PC-3 (cell line): ENCODE measurements at regions not wholly inside any gene's neighbourhood (a gene's known extent, or its start where the extent isn't known, plus 50 kb on each side); places are given as distances from the start of the nearest gene placed in this dataset.

Source experiments
- ATAC-seq: fragments of 200-7000 bp; cut with Tn5 transposase; 2 replicates; pipeline ENCODE4 v1.9.1; 2020; ENCODE audit warnings: mild to moderate bottlenecking, moderate library complexity
- BruUV-seq: library from RNA; stranded (reverse); fragments of 400-500 nt; replicated peaks from 2 replicates; lab custom pipeline; 2021; lab: Mats Ljungman, UMichigan
- CTCF ChIA-PET: fragments of 300-600 bp; sonication (Branson Sonifier 250); formaldehyde crosslinking; loops from one replicate; lab custom pipeline; 2022; ENCODE audit warnings: antibody characterized with exemption; lab: Charles Lee
- POLR2A ChIA-PET: fragments of 300-600 bp; sonication (Branson Sonifier 250); formaldehyde crosslinking; loops from one replicate; lab custom pipeline; 2022; ENCODE audit warnings: antibody characterized with exemption; ENCODE audit not compliant: unreplicated experiment; lab: Charles Lee
- DNase-seq: peaks from one replicate; pipeline ENCODE4 v3.0.0-alpha.2; 2015
- H2AFZ ChIP-seq: fragments of 300-600 bp; sonication (generic); 2 replicates; pipeline ENCODE4 v1.6.0; 2016; ENCODE audit warnings: antibody characterized with exemption, low read length
- H3F3A ChIP-seq: fragments of 300-600 bp; sonication (generic); one replicate; pipeline ENCODE4 v1.6.0; 2017; ENCODE audit warnings: antibody characterized with exemption, low read length, control low read depth, mild to moderate bottlenecking; ENCODE audit not compliant: unreplicated experiment
- H3K27ac ChIP-seq: fragments of 300-600 bp; sonication (generic); 2 replicates; pipeline ENCODE4 v1.5.1; 2016; ENCODE audit warnings: mild to moderate bottlenecking, low read length
- H3K27me3 ChIP-seq: fragments of 300-600 bp; sonication (generic); 2 replicates; pipeline ENCODE4 v1.6.1; 2016; ENCODE audit warnings: low read length, mixed read lengths
- H3K36me3 ChIP-seq: fragments of 300-600 bp; sonication (generic); 2 replicates; pipeline ENCODE4 v1.6.1; 2016; ENCODE audit warnings: low read depth, mixed run types, low read length, mixed read lengths
- H3K4me1 ChIP-seq: fragments of 300-600 bp; sonication (generic); 2 replicates; pipeline ENCODE4 v1.5.1; 2016; ENCODE audit warnings: low read length; ENCODE audit not compliant: insufficient read depth
- H3K4me2 ChIP-seq: fragments of 300-600 bp; sonication (generic); 2 replicates; pipeline ENCODE4 v1.6.0; 2016; ENCODE audit warnings: low read length
- H3K4me3 ChIP-seq: fragments of 300-600 bp; sonication (generic); 2 replicates; pipeline ENCODE4 v1.5.1; 2016; ENCODE audit warnings: mild to moderate bottlenecking, low read length, mixed read lengths
- H3K79me2 ChIP-seq: fragments of 300-600 bp; sonication (generic); 2 replicates; pipeline ENCODE4 v1.6.1; 2017; ENCODE audit warnings: low read length, mixed read lengths
- H3K9ac ChIP-seq: fragments of 300-600 bp; sonication (generic); 2 replicates; pipeline ENCODE4 v1.6.0; 2016; ENCODE audit warnings: mild to moderate bottlenecking, low read length
- H3K9me2 ChIP-seq: fragments of 300-600 bp; sonication (generic); replicated peaks from 2 replicates; pipeline ENCODE4 v1.6.1; 2016; ENCODE audit warnings: mixed run types, low read length, mixed read lengths
- H3K9me3 ChIP-seq: fragments of 300-600 bp; sonication (generic); 2 replicates; pipeline ENCODE4 v1.6.1; 2016; ENCODE audit warnings: low read length, mixed read lengths
- H4K20me1 ChIP-seq: fragments of 300-600 bp; sonication (generic); 2 replicates; pipeline ENCODE4 v1.6.1; 2016; ENCODE audit warnings: low read length, mixed read lengths
- CTCF ChIP-seq: fragments of 300-600 bp; sonication (generic); conservative IDR thresholded peaks from 2 replicates; pipeline ENCODE4 v1.5.1; 2017; ENCODE audit warnings: antibody characterized with exemption, low read depth, mild to moderate bottlenecking, low read length
- EZH2 ChIP-seq: fragments of 300-600 bp; sonication (generic); IDR thresholded peaks from one replicate; pipeline ENCODE4 v1.6.1; 2017; ENCODE audit warnings: antibody characterized with exemption, mild to moderate bottlenecking, low read length; ENCODE audit not compliant: unreplicated experiment
- EZH2phosphoT487 ChIP-seq: fragments of 300-600 bp; sonication (generic); IDR thresholded peaks from 2 replicates; pipeline ENCODE4 v1.6.1; 2018; ENCODE audit warnings: mild to moderate bottlenecking, antibody characterized with exemption, low read length, borderline replicate concordance
- intact Hi-C: fragments of 100-400 bp; cut with micrococcal nuclease; formaldehyde crosslinking; loops from 2 replicates; pipeline ENCODE4 v1.9.0; 2023

DNA sequence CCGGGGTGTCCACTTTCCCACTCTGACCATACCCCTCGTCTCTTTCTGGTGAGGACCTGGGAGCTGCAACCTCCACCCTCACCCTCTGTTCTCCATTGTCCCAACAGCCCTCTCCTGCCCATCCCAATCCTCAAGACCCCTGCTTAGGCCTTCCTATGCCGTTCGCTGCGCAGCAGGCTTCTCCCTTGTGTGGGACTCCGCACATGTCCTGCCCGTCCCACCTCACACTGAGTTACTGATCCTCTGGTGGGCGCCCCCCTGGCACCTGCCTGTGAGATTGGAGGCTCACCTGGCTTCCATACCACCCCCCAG, 119.5 kb upstream of the SNTG2 start:
- ATAC-seq (no peak), DNase-seq (no peak)
- ChIA-PET POLR2A (no interaction called here), CTCF (no interaction called here)
- Histone ChIP-seq H3K36me3 (no peaks in the 10 kb centered on the region), H3K27ac (no peak overlapping the region), H3K79me2 (no peaks in the 10 kb centered on the region), H3K9me2 (no peaks in the 10 kb centered on the region), H3K4me3 (no peak overlapping the region), H4K20me1 (no peaks in the 10 kb centered on the region), H3K9ac (no peak overlapping the region), H3K4me1 (no peaks in the 10 kb centered on the region), H2AFZ (no peak overlapping the region), H3K4me2 (no peak overlapping the region), H3F3A (no peaks in the 10 kb centered on the region), H3K27me3 (peaks cover 69% of the 10 kb centered on the region), H3K9me3 (no peaks in the 10 kb centered on the region)
- TF ChIP-seq CTCF (no peak), EZH2 (no peak), EZH2phosphoT487 (no peak)
- intact Hi-C loops: no loop called here
- BruUV-seq: no TSS peak

DNA sequence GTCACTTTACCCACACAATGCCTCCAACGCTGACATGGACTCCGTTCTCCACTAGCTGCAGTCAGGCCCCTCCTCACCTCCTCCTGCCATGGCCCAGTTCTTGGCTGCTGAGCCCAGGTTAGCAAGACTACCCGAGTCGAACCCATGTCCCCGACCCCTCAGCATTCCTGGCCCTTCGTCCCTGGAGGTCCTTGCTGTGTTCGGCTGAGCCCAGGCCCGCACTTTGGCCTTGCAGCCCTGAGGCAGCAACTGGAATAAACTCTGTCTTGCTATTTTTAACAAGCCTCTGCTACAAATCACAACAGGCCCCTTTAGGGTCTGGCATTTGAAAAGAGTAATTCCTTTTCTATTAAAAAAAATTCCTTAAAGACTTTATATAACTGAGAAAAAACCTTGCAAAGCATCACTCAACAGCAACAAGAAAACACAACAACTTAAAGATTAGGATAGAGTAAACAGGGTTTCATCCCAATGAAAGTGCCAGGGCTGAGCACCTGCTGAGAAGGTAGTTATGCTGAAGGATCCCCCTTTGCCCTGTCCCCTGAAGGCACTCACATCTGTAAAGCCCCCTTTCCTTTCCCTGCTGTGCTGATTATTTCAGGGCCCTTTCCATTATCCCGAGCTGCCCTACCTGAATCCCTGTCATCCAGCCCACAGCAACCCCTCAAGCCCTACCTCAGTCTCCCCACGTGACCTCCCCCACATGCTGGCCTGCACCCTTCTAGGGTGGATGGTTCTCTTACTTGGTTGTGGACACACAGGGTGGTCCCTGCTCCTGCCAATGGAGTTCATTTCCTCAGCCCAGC, 120.0 kb upstream of the SNTG2 start:
- Histone ChIP-seq H3K4me1 (no peaks in the 10 kb centered on the region), H3K79me2 (no peaks in the 10 kb centered on the region), H3F3A (no peaks in the 10 kb centered on the region), H3K4me2 (no peak overlapping the region), H3K9ac (no peak overlapping the region), H3K27ac (no peak overlapping the region), H3K9me2 (no peaks in the 10 kb centered on the region), H3K27me3 (peaks cover 68% of the 10 kb centered on the region), H4K20me1 (no peaks in the 10 kb centered on the region), H3K36me3 (no peaks in the 10 kb centered on the region), H3K4me3 (no peak overlapping the region), H2AFZ (no peak overlapping the region), H3K9me3 (no peaks in the 10 kb centered on the region)
- no TSS peak for BruUV-seq
- intact Hi-C loops: no loop called here
- ChIA-PET POLR2A (no interaction called here), CTCF (no interaction called here)
- DNase-seq: no peak
- TF ChIP-seq EZH2phosphoT487 (no peak), CTCF (no peak), EZH2 (no peak)
- ATAC-seq: no peak

DNA sequence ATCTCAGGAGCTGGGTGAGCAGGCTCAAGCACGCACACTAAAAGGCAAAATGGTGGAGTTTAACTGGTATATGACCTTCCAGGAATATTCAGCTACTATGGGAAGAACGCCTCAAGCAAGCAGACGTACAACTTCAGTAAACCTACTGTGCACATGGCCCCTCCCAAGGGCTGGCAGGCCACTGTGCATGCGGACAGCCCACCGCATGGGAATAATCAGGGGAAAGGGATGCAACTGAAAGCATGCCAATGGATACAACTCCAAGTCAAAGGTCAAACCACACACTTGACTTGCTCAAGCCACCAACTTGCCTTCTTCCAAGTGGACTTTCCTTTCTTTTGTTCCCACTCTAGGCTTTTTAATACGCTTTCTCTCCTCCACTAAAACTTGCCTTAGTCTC, 121.6 kb upstream of the SNTG2 start:
- TF ChIP-seq CTCF (no peak), EZH2phosphoT487 (no peak)
- Histone ChIP-seq H4K20me1 (no peaks in the 10 kb centered on the region), H3K4me3 (no peak overlapping the region), H3K27me3 (peaks cover 70% of the 10 kb centered on the region), H3K79me2 (no peaks in the 10 kb centered on the region), H3K9me2 (no peaks in the 10 kb centered on the region), H3K36me3 (no peaks in the 10 kb centered on the region), H3K9ac (no peak overlapping the region), H3K9me3 (no peaks in the 10 kb centered on the region), H3F3A (no peaks in the 10 kb centered on the region), H3K27ac (no peak overlapping the region), H2AFZ (no peak overlapping the region), H3K4me1 (no peaks in the 10 kb centered on the region), H3K4me2 (no peak overlapping the region)
- DNase-seq (no peak), ATAC-seq (no peak)
- ChIA-PET CTCF (no interaction called here), POLR2A (no interaction called here)
- intact Hi-C loops: no loop called here
- BruUV-seq: no TSS peak
